ENCODE measurements at regions not wholly inside any gene's neighbourhood (a gene's known extent, or its start where the extent isn't known, plus 50 kb on each side); places are given as distances from the start of the nearest gene placed in this dataset.

DNA sequence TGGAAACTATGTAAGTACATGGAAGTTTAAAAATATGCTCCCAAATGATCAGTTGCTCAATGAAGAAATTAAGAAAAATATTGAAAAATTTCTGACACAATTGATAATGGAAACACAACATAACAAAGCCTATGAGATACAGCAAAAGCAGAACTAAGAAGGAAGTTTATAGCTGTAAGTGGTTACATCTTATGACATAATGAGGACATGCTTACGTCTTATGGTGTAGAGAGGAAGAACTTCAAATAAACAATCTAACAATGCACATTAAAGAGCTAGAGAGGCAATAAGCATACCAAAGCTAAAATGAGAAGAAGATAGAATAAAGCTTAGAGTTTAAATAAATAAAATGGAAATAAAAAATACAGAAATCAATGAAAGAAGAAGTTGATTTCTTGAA, 50.0 kb upstream of the CEACAM21 start:
- no peak overlapping the region for H3K27ac Mint-ChIP-seq (ENCODE audit: unreplicated experiment)
- no peaks in the 10 kb centered on the region for H3K4me1 Mint-ChIP-seq
- H3K4me3 Mint-ChIP-seq = no peak overlapping the region
- no peak for DNase-seq (ENCODE audit: low read depth, low spot score)
- peaks cover 7% of the 10 kb centered on the region for H3K9me3 Mint-ChIP-seq
- H3K36me3 Mint-ChIP-seq (ENCODE audit: low read depth) = no peaks in the 10 kb centered on the region
- TF ChIP-seq, protein P1, sequence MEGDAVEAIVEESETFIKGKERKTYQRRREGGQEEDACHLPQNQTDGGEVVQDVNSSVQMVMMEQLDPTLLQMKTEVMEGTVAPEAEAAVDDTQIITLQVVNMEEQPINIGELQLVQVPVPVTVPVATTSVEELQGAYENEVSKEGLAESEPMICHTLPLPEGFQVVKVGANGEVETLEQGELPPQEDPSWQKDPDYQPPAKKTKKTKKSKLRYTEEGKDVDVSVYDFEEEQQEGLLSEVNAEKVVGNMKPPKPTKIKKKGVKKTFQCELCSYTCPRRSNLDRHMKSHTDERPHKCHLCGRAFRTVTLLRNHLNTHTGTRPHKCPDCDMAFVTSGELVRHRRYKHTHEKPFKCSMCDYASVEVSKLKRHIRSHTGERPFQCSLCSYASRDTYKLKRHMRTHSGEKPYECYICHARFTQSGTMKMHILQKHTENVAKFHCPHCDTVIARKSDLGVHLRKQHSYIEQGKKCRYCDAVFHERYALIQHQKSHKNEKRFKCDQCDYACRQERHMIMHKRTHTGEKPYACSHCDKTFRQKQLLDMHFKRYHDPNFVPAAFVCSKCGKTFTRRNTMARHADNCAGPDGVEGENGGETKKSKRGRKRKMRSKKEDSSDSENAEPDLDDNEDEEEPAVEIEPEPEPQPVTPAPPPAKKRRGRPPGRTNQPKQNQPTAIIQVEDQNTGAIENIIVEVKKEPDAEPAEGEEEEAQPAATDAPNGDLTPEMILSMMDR (conservative IDR thresholded peaks at IDR 0.05) = no peak
- peaks cover 73% of the 10 kb centered on the region for H3K27me3 Mint-ChIP-seq (ENCODE audit: low read depth)

All from neural crest cell (in vitro differentiated cells).